ENCODE measurements at regions not wholly inside any gene's neighbourhood (a gene's known extent, or its start where the extent isn't known, plus 50 kb on each side); places are given as distances from the start of the nearest gene placed in this dataset.

DNA sequence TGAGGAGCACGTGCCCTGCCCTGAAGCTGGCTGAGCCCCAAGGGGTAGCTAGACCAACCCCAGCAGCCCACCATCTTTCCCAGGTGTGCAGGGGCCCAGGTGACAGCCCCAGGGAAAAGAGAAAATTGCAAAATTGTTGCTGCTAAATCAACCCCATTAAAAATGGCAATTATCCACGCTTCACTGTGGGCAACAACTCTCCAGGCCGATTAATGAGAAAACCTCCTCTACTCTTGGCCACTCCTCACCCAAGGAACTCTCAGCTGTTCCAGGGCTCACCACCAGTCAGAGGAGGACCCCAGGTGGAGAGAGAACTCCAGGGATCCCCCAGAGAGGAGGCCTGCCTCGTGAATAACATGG, 516.1 kb upstream of the MGMT start:
- WGBS, 3 donors = 64 to 82% (median 69%) methylated on average over 4 of the region's 4 CpGs
- Histone ChIP-seq H3K27me3 (ENCODE audit: insufficient read depth in 3 of 3, low read length in 2 of 3) (no peaks in the 10 kb centered on the region), H3K27ac (no peak overlapping the region), H3K4me1 (no peaks in the 10 kb centered on the region), H3K36me3 (ENCODE audit: insufficient read depth in 1 of 2, low read depth in 1 of 2) (no peaks in the 10 kb centered on the region), H3K9me3 (no peaks in the 10 kb centered on the region), H3K4me3 (no peak overlapping the region)
- DNase-seq (no peak), ATAC-seq (no peak)
- intact Hi-C loops (cut with DNase I) = no loop called here
- TF ChIP-seq CTCF (IDR thresholded peaks at IDR 0.05) = no peak

- H3K4me1 ChIP-seq = no peaks in the 10 kb centered on the region
- no peaks in the 10 kb centered on the region for H3K9me3 ChIP-seq
- no peaks in the 10 kb centered on the region for H3K36me3 ChIP-seq (ENCODE audit: insufficient read depth in 1 of 2, low read depth in 1 of 2)
- no peak for TF ChIP-seq CTCF (IDR thresholded peaks at IDR 0.05)
- no peaks in the 10 kb centered on the region for H3K27me3 ChIP-seq (ENCODE audit: insufficient read depth in 3 of 3, low read length in 2 of 3)
- DNase-seq (no peak), ATAC-seq (no peak)
- intact Hi-C loops (cut with DNase I) = no loop called here
- 77 to 94% (median 92%) methylated on average over 8 of the region's 8 CpGs for WGBS, 3 donors
- H3K27ac ChIP-seq = no peak overlapping the region
- no peak overlapping the region for H3K4me3 ChIP-seq
Measured at GRCh38 chr10:128952856-128953255, 514.2 kb upstream of the MGMT start.

DNA sequence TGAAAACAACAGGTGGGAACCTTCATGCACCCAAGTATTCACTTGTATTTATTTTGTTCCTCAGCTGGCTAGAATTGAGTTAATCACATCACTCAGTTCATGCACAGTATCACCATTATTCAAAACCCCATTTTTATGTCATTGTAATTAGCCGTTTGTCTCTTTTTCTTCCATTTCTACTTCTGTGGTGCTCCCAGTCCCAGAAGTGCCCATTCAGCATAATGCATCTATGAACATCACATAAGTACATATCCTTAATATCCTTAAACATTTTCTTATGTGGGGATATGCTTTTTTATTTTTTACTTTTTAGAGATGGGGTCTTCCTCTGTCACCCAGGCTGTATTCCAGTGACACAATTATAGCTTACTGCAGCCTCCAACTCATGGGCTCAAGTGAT, 510.9 kb upstream of the MGMT start:
- ATAC-seq = no peak
- intact Hi-C loops (cut with DNase I) = no loop called here
- WGBS, 3 donors = 69 to 78% (median 74%) methylated on average over 1 of the region's 1 CpG

GRCh38 chr10:128957221-128957620, 509.8 kb upstream of the MGMT start:
- Histone ChIP-seq H3K4me1 (no peaks in the 10 kb centered on the region), H3K27me3 (ENCODE audit: insufficient read depth in 3 of 3, low read length in 2 of 3) (no peaks in the 10 kb centered on the region), H3K27ac (no peak overlapping the region), H3K36me3 (ENCODE audit: insufficient read depth in 1 of 2, low read depth in 1 of 2) (no peaks in the 10 kb centered on the region), H3K9me3 (no peaks in the 10 kb centered on the region), H3K4me3 (no peak overlapping the region)
- intact Hi-C loops (cut with DNase I) = no loop called here
- no peak for TF ChIP-seq CTCF (IDR thresholded peaks at IDR 0.05)
- ATAC-seq = no peak
- 44 to 47% (median 45%) methylated on average over 4 of the region's 4 CpGs for WGBS, 3 donors
- DNase-seq = peak in 1 of 2 donors; percentile 59

More for the DNA sequence above, 510.9 kb upstream of the MGMT start:
- H3K27ac ChIP-seq = no peak overlapping the region
- no peaks in the 10 kb centered on the region for H3K27me3 ChIP-seq (ENCODE audit: insufficient read depth in 3 of 3, low read length in 2 of 3)
- H3K4me1 ChIP-seq = no peaks in the 10 kb centered on the region
- no peak for TF ChIP-seq CTCF (IDR thresholded peaks at IDR 0.05)
- H3K9me3 ChIP-seq = no peaks in the 10 kb centered on the region
- DNase-seq = no peak
- H3K36me3 ChIP-seq (ENCODE audit: insufficient read depth in 1 of 2, low read depth in 1 of 2) = no peaks in the 10 kb centered on the region
- no peak overlapping the region for H3K4me3 ChIP-seq

DNA sequence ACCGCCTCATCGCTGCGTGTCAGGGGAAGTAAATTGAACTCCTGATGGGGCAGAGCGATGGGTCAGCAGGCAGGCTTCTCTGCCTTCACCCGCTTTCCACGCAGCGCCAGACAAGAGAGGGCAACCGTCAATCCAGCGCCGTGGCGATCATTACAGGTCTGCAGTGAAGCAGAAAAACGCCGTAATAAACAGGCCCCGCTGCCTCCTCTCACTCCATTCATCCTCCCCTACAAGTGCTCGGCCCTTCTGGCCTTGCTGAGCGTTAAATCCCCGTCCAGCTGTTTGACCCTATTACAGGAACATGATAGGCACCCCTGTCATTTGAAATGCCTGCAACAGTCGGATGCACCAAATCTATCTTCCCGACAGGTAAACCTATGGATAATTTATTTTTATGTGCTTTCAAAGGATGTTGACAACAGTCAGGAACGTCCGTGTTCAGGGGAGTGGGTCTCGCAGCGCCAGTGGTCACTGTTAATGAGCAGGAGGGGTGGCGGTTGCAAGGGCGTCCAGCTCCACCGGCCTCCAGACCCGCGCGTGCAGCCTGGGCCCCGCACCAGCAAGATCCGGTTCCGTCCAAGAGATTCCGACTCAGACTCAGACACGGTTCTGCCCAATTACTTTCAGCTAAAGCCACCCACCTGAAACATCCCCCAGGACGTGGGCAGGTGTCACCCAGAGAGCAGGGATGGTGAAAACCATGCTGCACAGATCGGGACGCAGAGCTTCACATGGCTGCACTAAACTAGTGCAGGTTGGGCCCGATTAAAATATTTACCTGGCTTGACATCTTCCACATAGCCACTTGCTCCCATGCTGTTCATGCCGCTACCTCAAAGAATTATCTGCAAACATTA, 508.0 kb upstream of the MGMT start:
- Histone ChIP-seq H3K27ac (no peak overlapping the region), H3K36me3 (ENCODE audit: insufficient read depth in 1 of 2, low read depth in 1 of 2) (no peaks in the 10 kb centered on the region), H3K9me3 (no peaks in the 10 kb centered on the region), H3K4me1 (no peaks in the 10 kb centered on the region), H3K27me3 (ENCODE audit: insufficient read depth in 3 of 3, low read length in 2 of 3) (no peaks in the 10 kb centered on the region), H3K4me3 (no peak overlapping the region)
- 90 to 91% (median 91%) methylated on average over 39 of the region's 39 CpGs for WGBS, 3 donors
- no peak for ATAC-seq
- no peak for TF ChIP-seq CTCF (IDR thresholded peaks at IDR 0.05)
- intact Hi-C loops (cut with DNase I) = no loop called here
- DNase-seq = no peak
